ENCODE measurements at regions not wholly inside any gene's neighbourhood (a gene's known extent, or its start where the extent isn't known, plus 50 kb on each side); places are given as distances from the start of the nearest gene placed in this dataset.

GRCh38 chr16:13638218-13638617 is 281.7 kb upstream of the ERCC4 start:
- TF ChIP-seq ZNF423 (tag by site-specific recombination; IDR thresholded peaks at IDR 0.05) (no peak), WT1 (tag by site-specific recombination; IDR thresholded peaks at IDR 0.05) (no peak), ZNF24 (tag by site-specific recombination; IDR thresholded peaks at IDR 0.05) (no peak), CTCF (tag by site-specific recombination; IDR thresholded peaks at IDR 0.05) (no peak), ZBTB8A (tag by site-specific recombination; IDR thresholded peaks at IDR 0.05) (no peak)
